ENCODE measurements at regions not wholly inside any gene's neighbourhood (a gene's known extent, or its start where the extent isn't known, plus 50 kb on each side); places are given as distances from the start of the nearest gene placed in this dataset.

DNA sequence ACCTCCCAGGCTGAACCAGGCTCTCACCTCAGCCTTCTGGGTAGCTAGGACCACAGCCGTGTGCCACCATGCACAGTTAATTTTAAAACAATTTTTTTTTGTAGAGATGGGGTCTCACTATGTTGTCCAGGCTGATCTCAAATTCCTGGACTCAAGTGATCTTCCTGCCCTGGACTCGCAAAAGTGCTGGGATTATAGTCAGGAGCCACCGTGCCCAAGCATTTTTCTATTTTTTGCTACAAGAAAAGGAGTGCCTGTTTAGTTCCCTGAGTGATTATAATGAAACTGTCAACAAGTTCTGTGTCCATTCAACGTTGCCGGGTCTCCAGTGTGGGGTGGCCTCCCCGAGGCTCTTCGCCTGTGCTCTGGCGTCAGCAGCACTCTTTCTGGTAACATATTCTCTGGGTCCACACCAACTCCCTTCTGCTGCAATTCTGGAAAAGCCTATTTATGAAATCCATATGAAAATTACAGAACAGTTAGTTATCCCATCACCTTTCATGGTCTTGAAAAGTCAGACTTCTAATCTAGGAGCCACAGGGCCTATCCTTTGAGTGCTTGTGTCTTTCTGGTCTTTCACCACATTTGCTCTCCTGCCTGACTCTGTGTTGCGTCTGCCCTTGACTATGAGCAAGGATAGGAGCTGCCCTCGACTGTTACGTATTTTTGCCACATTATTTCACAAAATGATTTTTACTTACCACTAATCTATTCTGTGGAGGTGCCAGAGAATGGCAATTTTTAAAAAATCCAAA, 172.7 kb downstream of the SOCS6 start:
- WGBS (ENCODE audit: missing lambda C conversion rate), result 88% methylated on average over 11 of the region's 11 CpGs
- FAIRE-seq, result no peak
- H3K4me3 ChIP-seq, result no peak overlapping the region
- H3K9me3 ChIP-seq, result no peaks in the 10 kb centered on the region
- CTCF ChIA-PET, result interaction anchor here (1.2 kb wide), 1 partner anchor 30 kb away, joined by 5 read pairs; no protein-coding TSS in a partner anchor
- ATAC-seq, result peak in 1 of 2 experiments; percentile 44; a peak in 2 of 6 replicates
- DNase-seq (ENCODE audit: low read depth in 1 of 2, low spot score in 1 of 2), result no peak
- H3K4me1 ChIP-seq, result peaks cover 8% of the 10 kb centered on the region; the same call in 2 of the 3 replicates
- H3K4me2 ChIP-seq, result no peak overlapping the region
- POLR2A ChIA-PET, result no interaction called here
- H3K27ac ChIP-seq, result no peak overlapping the region
- TF ChIP-seq FOXS1 (CRISPR knock-in tag; IDR thresholded peaks at IDR 0.05) (no peak), KDM1A (IDR thresholded peaks at IDR 0.05; ENCODE audit: low read depth) (no peak), FOSB (CRISPR knock-in tag; IDR thresholded peaks at IDR 0.05) (no peak), HDAC2 (IDR thresholded peaks at IDR 0.05) (no peak)
- TF ChIP-seq, protein P1, sequence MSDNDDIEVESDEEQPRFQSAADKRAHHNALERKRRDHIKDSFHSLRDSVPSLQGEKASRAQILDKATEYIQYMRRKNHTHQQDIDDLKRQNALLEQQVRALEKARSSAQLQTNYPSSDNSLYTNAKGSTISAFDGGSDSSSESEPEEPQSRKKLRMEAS (IDR thresholded peaks at IDR 0.05), result no peak
- TF ChIP-seq, protein P2, sequence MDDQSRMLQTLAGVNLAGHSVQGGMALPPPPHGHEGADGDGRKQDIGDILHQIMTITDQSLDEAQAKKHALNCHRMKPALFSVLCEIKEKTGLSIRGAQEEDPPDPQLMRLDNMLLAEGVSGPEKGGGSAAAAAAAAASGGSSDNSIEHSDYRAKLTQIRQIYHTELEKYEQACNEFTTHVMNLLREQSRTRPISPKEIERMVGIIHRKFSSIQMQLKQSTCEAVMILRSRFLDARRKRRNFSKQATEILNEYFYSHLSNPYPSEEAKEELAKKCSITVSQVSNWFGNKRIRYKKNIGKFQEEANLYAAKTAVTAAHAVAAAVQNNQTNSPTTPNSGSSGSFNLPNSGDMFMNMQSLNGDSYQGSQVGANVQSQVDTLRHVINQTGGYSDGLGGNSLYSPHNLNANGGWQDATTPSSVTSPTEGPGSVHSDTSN (IDR thresholded peaks at IDR 0.05), result no peak

DNA sequence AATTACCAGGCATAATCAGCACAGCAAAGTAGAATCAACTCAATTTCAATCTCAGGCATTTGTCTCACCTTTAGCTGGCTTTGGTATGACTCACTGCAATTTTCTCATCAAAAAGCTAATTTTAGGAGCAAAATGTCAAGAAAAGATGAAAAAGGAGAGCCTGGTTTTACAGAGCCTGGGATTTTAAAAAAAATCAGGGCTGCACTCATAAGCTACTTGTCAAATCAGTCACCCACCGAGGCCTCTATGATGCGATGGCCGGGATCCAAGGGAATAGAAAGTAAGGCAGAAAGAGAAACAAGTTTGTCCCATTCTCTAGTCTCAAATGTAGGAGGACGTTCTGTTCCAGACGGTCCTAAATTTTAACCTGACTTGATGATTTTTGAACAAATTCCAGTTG, 170.9 kb downstream of the SOCS6 start:
- POLR2A ChIA-PET, result no interaction called here
- CTCF ChIA-PET, result interaction anchor here (1.2 kb wide), 2 partner anchors 9 to 264 kb away, joined by 3 to 6 read pairs; no protein-coding TSS in a partner anchor
- TF ChIP-seq NPAS2 (CRISPR knock-in tag; IDR thresholded peaks at IDR 0.05; ENCODE audit: borderline replicate concordance), result no peak
- no peak for TF ChIP-seq HOXB5 (CRISPR knock-in tag; IDR thresholded peaks at IDR 0.05)
- no peak for TF ChIP-seq FOXS1 (CRISPR knock-in tag; IDR thresholded peaks at IDR 0.05)
- DNase-seq (ENCODE audit: low read depth in 1 of 2, low spot score in 1 of 2), result no peak
- 79% methylated on average over 5 of the region's 5 CpGs for WGBS (ENCODE audit: missing lambda C conversion rate)
- no peak for FAIRE-seq
- H3K27ac ChIP-seq, result no peak overlapping the region
- H3K9me3 ChIP-seq, result no peaks in the 10 kb centered on the region
- no peak overlapping the region for H3K4me3 ChIP-seq
- no peak overlapping the region for H3K4me2 ChIP-seq
- ATAC-seq, result no peak
- peaks cover 8% of the 10 kb centered on the region; the same call in 2 of the 3 replicates for H3K4me1 ChIP-seq

DNA sequence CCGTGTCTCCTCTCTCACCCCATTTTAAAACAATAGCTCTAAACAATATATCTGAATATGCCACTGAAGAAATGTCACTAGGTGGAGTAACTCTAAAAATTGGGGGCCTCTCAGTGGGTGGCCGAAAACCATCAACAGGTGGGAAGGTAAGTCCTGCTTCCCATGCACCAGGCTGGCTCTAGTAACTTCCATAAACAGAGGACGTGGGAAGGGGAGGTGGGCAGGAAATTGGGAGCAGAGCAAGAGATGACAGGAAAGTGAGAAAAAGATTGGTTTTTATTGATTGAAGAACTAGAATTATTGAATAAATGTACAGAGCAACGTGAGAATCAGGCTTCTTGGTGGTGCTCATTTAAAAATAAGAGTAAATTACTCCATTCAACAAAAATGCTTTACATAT, 170.4 kb downstream of the SOCS6 start:
- Histone ChIP-seq H3K9me3 (no peaks in the 10 kb centered on the region), H3K4me2 (no peak overlapping the region), H3K4me3 (no peak overlapping the region), H3K27ac (no peak overlapping the region), H3K4me1 (peaks cover 9% of the 10 kb centered on the region; the same call in 2 of the 3 replicates)
- TF ChIP-seq KDM5A (IDR thresholded peaks at IDR 0.05) (no peak), ESRRA (IDR thresholded peaks at IDR 0.05; ENCODE audit: borderline replicate concordance, low read length) (no peak)
- CTCF ChIA-PET, result interaction anchor here (1.2 kb wide), 2 partner anchors 9 to 264 kb away, joined by 3 to 6 read pairs; no protein-coding TSS in a partner anchor
- no peak for FAIRE-seq
- DNase-seq (ENCODE audit: low read depth in 1 of 2, low spot score in 1 of 2), result no peak
- ATAC-seq, result no peak
- 89% methylated on average over 4 of the region's 4 CpGs for WGBS (ENCODE audit: missing lambda C conversion rate)
- POLR2A ChIA-PET, result no interaction called here

DNA sequence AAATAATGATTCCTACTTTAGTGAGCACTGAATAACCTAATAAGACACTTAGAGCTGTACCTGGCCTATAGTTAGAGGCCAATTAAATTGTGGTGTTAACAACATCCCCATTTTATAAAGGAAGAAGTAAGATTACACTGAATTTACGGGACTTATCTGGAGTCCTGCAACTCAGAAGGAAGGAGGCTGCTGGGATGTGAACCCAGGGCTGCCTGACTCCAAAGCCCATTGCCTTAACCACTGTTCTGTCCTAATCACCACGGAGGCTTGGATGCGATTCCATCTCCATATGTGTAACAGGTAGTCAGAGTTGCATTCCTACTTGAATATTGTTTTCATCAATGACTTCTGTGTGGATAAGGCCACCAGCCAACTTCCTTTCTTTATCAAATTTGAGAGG, 168.9 kb downstream of the SOCS6 start:
- ChIA-PET CTCF (no interaction called here), POLR2A (no interaction called here)
- no peak for FAIRE-seq
- H3K27ac ChIP-seq, result no peak overlapping the region
- no peak overlapping the region for H3K4me2 ChIP-seq
- WGBS (ENCODE audit: missing lambda C conversion rate), result 97% methylated on average over 3 of the region's 3 CpGs
- H3K4me1 ChIP-seq, result peaks cover 8% of the 10 kb centered on the region; the same call in 2 of the 3 replicates
- H3K9me3 ChIP-seq, result no peaks in the 10 kb centered on the region
- no peak for ATAC-seq
- H3K4me3 ChIP-seq, result no peak overlapping the region
- TF ChIP-seq EHMT2 (IDR thresholded peaks at IDR 0.05; ENCODE audit: low read depth) (no peak), ESRRA (IDR thresholded peaks at IDR 0.05; ENCODE audit: borderline replicate concordance, low read length) (no peak), NR3C1 (IDR thresholded peaks at IDR 0.05) (no peak), HDAC2 (IDR thresholded peaks at IDR 0.05) (no peak), TP53 (CRISPR knock-in tag; IDR thresholded peaks at IDR 0.05) (no peak), EP300 (IDR thresholded peaks at IDR 0.05) (no peak), RNF2 (IDR thresholded peaks at IDR 0.05; ENCODE audit: borderline replicate concordance, low read depth) (no peak), RCOR1 (IDR thresholded peaks at IDR 0.05; ENCODE audit: low read depth, low read length) (no peak), CHD4 (IDR thresholded peaks at IDR 0.05; ENCODE audit: borderline replicate concordance) (no peak), RFX5 (IDR thresholded peaks at IDR 0.05) (no peak), HEYL (CRISPR knock-in tag; IDR thresholded peaks at IDR 0.05) (no peak), JUN (IDR thresholded peaks at IDR 0.05) (no peak), CBX8 (IDR thresholded peaks at IDR 0.05) (no peak), CHD2 (IDR thresholded peaks at IDR 0.05; ENCODE audit: low read length, partially characterized antibody) (no peak), FOSB (CRISPR knock-in tag; IDR thresholded peaks at IDR 0.05) (no peak), MAFK (IDR thresholded peaks at IDR 0.05; ENCODE audit: partially characterized antibody) (no peak)
- TF ChIP-seq, protein P3, sequence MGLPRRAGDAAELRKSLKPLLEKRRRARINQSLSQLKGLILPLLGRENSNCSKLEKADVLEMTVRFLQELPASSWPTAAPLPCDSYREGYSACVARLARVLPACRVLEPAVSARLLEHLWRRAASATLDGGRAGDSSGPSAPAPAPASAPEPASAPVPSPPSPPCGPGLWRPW (IDR thresholded peaks at IDR 0.05), result no peak
- no peak for DNase-seq (ENCODE audit: low read depth in 1 of 2, low spot score in 1 of 2)
